SU-DHL-6 (cell line): ENCODE measurements at regions not wholly inside any gene's neighbourhood (a gene's known extent, or its start where the extent isn't known, plus 50 kb on each side); places are given as distances from the start of the nearest gene placed in this dataset.

Experiments
- H2AFZ ChIP-seq: fragments of 200-600 bp; sonication (generic); 2 replicates; pipeline ENCODE4 v1.6.1; 2014; ENCODE audit warnings: low read depth, mild to moderate bottlenecking, moderate library complexity, mixed read lengths, antibody characterized with exemption, low read length; ENCODE audit not compliant: severe bottlenecking
- H3F3A ChIP-seq: fragments of 200-600 bp; shearing (Covaris generic); 2 replicates; pipeline ENCODE4 v1.6.0; 2016; ENCODE audit warnings: antibody characterized with exemption, mild to moderate bottlenecking; ENCODE audit not compliant: insufficient read depth
- H3K27ac ChIP-seq: fragments of 200-600 bp; sonication (generic); 2 replicates; pipeline ENCODE4 v1.5.1; 2016; ENCODE audit warnings: low read depth, mild to moderate bottlenecking, low read length, moderate library complexity, mixed read lengths
- H3K27me3 ChIP-seq: fragments of 200-600 bp; sonication (generic), shearing (Covaris generic); 2 replicates; pipeline ENCODE4 v1.6.0; 2014; ENCODE audit warnings: mild to moderate bottlenecking, low read length
- H3K36me3 ChIP-seq: fragments of 200-600 bp; sonication (generic); 2 replicates; pipeline ENCODE4 v1.6.1; 2014; ENCODE audit warnings: mild to moderate bottlenecking, low read length, mixed read lengths
- H3K4me2 ChIP-seq: fragments of 300-600, 200-600 bp; shearing (Covaris generic), sonication (generic); 2 replicates; pipeline ENCODE4 v1.6.0; 2014; ENCODE audit warnings: low read length, low read depth, mild to moderate bottlenecking; ENCODE audit not compliant: poor library complexity, severe bottlenecking
- H3K4me3 ChIP-seq: fragments of 200-600 bp; sonication (generic); 2 replicates; pipeline ENCODE4 v1.5.1; 2014; ENCODE audit warnings: antibody characterized with exemption, low read length, mild to moderate bottlenecking, mixed read lengths; ENCODE audit not compliant: insufficient read depth, poor library complexity, severe bottlenecking
- H3K79me2 ChIP-seq: fragments of 200-600 bp; sonication (generic); 2 replicates; pipeline ENCODE4 v1.6.1; 2014; ENCODE audit warnings: mild to moderate bottlenecking, low read length, moderate library complexity; ENCODE audit not compliant: insufficient read depth
- H3K9ac ChIP-seq: fragments of 200-600 bp; sonication (generic); 2 replicates; pipeline ENCODE4 v1.7.0; 2014; ENCODE audit warnings: mild to moderate bottlenecking, low read length
- H3K9me2 ChIP-seq: fragments of 200-600 bp; sonication (generic); replicated peaks from 2 replicates; pipeline ENCODE4 v1.6.1; 2014; ENCODE audit warnings: low read length; ENCODE audit not compliant: insufficient read depth
- H3K9me3 ChIP-seq: fragments of 200-600 bp; sonication (generic); 2 replicates; pipeline ENCODE4 v1.6.1; 2014; ENCODE audit warnings: low read length, mixed read lengths; ENCODE audit not compliant: insufficient read depth
- H4K20me1 ChIP-seq: fragments of 200-600 bp; sonication (generic); 2 replicates; pipeline ENCODE4 v1.6.1; 2014; ENCODE audit warnings: low read depth, mild to moderate bottlenecking, antibody characterized with exemption, low read length, moderate library complexity, mixed read lengths
- CTCF ChIP-seq: fragments of 200-600 bp; sonication (generic); IDR thresholded peaks from one replicate; pipeline ENCODE4 v1.5.1; 2017; ENCODE audit warnings: antibody characterized with exemption, mild to moderate bottlenecking, low read length, moderate library complexity; ENCODE audit not compliant: insufficient read depth, poor library complexity, severe bottlenecking
- EZH2phosphoT487 ChIP-seq: fragments of 200-600 bp; sonication (generic), shearing (Covaris generic); conservative IDR thresholded peaks from 2 replicates; pipeline ENCODE4 v1.6.1; 2018; ENCODE audit warnings: mild to moderate bottlenecking, antibody characterized with exemption, low read length, moderate library complexity, mixed read lengths

DNA sequence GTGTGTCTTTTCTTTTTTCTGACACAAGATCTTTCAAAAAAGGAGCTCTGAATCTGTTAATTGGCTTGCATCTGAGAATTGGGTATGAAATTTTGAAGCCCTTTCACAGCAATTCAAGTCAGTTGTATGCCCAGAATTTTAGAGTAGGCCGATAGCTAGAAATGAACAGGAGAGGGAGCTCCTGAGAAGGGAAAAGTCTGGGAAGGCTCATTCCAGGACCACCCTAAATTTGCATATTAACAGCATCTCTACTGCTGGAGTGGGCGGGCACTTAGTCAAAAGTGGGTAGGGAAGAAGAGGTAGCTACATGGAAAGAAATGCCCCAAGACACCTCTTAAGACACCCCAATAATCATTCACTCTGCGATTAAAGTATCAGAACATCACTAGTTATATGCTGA, 928.3 kb downstream of the TBC1D32 start:
- Histone ChIP-seq H3K4me2 (no peak overlapping the region), H3K79me2 (no peaks in the 10 kb centered on the region), H3K36me3 (no peaks in the 10 kb centered on the region), H3K27ac (no peak overlapping the region), H2AFZ (no peak overlapping the region), H4K20me1 (no peaks in the 10 kb centered on the region), H3K9me3 (no peaks in the 10 kb centered on the region), H3K9me2 (no peaks in the 10 kb centered on the region), H3K4me3 (no peak overlapping the region), H3K9ac (no peak overlapping the region), H3K27me3 (no peaks in the 10 kb centered on the region), H3F3A (no peaks in the 10 kb centered on the region)
- no peak for TF ChIP-seq CTCF
- no peak for TF ChIP-seq EZH2phosphoT487

GRCh38 chr6:120395784-120396183, 938.5 kb downstream of the TBC1D32 start:
- Histone ChIP-seq H2AFZ (no peak overlapping the region), H3K27ac (no peak overlapping the region), H3K79me2 (no peaks in the 10 kb centered on the region), H4K20me1 (no peaks in the 10 kb centered on the region), H3K36me3 (no peaks in the 10 kb centered on the region), H3K4me2 (no peak overlapping the region), H3K27me3 (no peaks in the 10 kb centered on the region), H3F3A (no peaks in the 10 kb centered on the region), H3K9me2 (no peaks in the 10 kb centered on the region), H3K9me3 (no peaks in the 10 kb centered on the region), H3K4me3 (no peak overlapping the region), H3K9ac (no peak overlapping the region)
- TF ChIP-seq CTCF (no peak), EZH2phosphoT487 (no peak)

GRCh38 chr6:120395330-120395729, 939.0 kb downstream of the TBC1D32 start:
- Histone ChIP-seq H3K27me3 (no peaks in the 10 kb centered on the region), H3K9me3 (no peaks in the 10 kb centered on the region), H3K9ac (no peak overlapping the region), H2AFZ (no peak overlapping the region), H3K4me2 (no peak overlapping the region), H3F3A (no peaks in the 10 kb centered on the region), H4K20me1 (no peaks in the 10 kb centered on the region), H3K36me3 (no peaks in the 10 kb centered on the region), H3K4me3 (no peak overlapping the region), H3K27ac (no peak overlapping the region), H3K79me2 (no peaks in the 10 kb centered on the region), H3K9me2 (no peaks in the 10 kb centered on the region)
- no peak for TF ChIP-seq CTCF
- TF ChIP-seq EZH2phosphoT487 = no peak

DNA sequence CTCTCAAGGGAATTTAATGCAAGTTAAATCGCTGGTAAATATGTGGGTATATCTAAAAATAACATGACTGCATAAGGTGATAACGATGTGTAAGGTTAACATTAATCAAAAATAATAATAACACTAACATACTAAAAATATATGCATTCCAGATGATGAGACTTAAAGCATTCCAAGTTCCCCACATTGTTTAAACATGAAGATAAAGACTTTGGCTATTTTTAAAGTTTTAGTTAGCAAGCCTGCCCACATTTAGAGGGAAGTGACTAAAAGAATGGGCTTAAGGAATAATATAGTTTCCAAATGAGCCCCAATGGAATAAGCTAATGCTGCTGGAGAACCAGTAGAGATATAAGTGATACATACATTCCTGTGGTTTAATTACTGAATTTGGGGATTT, 941.3 kb downstream of the TBC1D32 start:
- Histone ChIP-seq H3K36me3 (no peaks in the 10 kb centered on the region), H3K27me3 (no peaks in the 10 kb centered on the region), H3K4me2 (no peak overlapping the region), H4K20me1 (no peaks in the 10 kb centered on the region), H3F3A (no peaks in the 10 kb centered on the region), H3K9me3 (no peaks in the 10 kb centered on the region), H2AFZ (no peak overlapping the region), H3K79me2 (no peaks in the 10 kb centered on the region), H3K9ac (no peak overlapping the region), H3K27ac (no peak overlapping the region), H3K4me3 (no peak overlapping the region), H3K9me2 (no peaks in the 10 kb centered on the region)
- TF ChIP-seq EZH2phosphoT487 (no peak), CTCF (no peak)
